Stimulated activated CD8-positive, alpha-beta memory T cell treated with anti-CD3 and anti-CD28 coated beads, Interleukin-12 subunit alpha, Interleukin-12 subunit beta, amount 100 ng/mL, for 1 hour (primary cell): ENCODE measurements at regions not wholly inside any gene's neighbourhood (a gene's known extent, or its start where the extent isn't known, plus 50 kb on each side); places are given as distances from the start of the nearest gene placed in this dataset.
A peak's percentile ranks its signal among the peaks of the same experiment; 100 is the strongest.

Experiments
- DNase-seq: peaks from one replicate; pipeline ENCODE4 v3.0.0-alpha.2; 2020; ENCODE audit warnings: low read depth

DNA sequence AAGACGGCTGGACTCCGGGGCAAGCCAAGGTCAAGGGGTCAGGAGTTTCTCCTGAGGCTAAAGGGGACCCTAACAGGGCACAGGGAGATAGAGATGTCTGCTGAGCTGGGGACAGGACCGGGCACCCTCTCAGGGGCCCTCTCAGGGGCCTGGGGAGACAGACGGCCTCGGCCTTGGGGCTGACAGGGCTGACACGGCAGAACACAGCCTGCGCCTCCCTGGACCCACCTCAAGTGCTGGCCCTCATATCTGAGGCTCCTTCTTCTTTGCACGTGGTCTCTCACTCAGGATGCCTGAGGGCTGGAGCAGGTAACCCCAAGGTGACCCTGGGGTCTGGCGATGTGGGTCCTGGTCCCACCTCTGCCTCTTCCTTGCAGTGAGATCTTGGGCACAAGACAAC is 186.9 kb upstream of the TNRC6C start:
- no peak for DNase-seq

DNA sequence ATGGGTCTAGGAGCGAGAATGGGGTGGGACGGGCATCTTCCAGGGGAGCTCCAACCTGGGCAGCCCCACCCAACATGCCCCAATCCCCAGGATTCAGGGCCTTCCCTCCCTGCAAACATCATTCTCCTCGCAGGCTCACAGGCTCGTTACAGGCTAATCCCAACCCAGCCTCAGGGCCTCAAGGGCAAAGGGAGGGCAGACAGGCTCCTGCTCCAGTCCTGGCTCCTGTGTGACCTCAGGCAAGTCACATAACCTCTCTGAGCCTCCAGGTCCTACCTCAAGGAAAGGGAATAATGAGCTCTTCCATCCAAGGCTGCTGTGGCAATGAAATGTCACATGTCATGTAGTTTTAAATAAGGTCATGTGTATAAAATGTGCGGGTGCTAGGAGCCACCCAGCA is 186.5 kb upstream of the TNRC6C start:
- DNase-seq, result no peak

- peak; percentile 36 for DNase-seq
These were observed 186.0 kb upstream of the TNRC6C start for GRCh38 chr17:77772461-77772897.

GRCh38 chr17:77772899-77773358 is 185.6 kb upstream of the TNRC6C start:
- no peak for DNase-seq

GRCh38 chr17:77774182-77774581 is 184.3 kb upstream of the TNRC6C start:
- DNase-seq, result no peak

- no peak for DNase-seq
These were observed 179.6 kb upstream of the TNRC6C start for GRCh38 chr17:77778636-77779489.

DNA sequence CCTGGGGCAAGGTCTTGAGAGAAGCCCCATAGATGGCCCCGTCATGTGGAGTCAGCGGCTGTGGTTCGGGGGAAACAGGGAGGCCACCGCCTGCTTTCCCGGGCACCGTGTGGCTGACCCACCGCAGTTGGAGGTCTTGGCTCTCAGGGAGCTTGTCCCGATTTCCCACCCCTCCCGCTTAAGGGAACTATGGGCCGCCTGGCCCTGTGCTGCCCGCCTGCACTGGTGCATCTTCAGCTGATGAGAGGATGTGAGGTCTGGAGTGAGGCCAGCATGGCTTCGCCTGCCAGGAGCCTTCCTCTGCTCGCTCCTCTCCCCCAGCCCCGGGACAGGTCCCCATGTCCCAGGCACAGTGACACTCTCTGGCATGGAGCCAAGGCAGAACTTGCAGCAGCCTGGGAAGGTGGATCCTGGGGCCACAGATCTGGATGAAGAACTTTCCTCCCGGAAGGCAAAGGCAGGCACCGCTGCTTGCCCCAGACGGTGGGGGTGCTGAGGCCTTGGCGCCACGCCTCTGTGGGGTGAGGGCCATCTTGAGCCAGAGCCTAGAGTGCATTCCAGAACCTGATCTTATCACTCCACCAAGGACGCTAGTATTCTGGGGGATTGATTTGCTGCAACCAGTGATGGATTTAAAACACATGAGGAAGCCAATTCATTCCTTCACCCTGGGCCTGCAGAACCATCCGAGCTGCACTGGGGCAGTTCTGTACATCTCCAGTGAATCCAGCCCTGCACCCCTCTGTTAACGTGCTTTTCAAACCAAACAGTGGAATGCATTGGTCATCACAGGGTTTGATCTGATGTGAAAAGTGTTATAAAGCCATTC is 178.6 kb upstream of the TNRC6C start:
- no peak for DNase-seq

DNA sequence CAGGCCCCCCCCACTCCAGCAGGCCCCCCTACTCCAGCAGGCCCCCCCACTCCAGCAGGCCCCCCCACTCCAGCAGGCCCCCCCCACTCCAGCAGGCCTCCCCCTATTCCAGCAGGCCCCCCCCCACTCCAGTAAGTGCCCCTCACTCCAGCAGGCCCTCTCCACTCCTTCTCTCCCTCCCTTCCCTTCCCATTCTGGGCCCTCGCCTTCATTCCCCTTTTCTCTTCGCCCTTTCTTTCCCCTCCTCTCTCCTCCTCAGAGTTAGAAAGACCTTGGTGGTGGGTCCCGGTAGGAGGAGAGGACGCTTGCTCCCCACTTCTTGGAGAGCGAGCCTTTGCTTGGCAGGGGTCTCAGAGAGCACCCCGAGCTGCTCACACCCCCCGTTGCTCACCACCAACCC is 177.0 kb upstream of the TNRC6C start:
- DNase-seq, result no peak

DNA sequence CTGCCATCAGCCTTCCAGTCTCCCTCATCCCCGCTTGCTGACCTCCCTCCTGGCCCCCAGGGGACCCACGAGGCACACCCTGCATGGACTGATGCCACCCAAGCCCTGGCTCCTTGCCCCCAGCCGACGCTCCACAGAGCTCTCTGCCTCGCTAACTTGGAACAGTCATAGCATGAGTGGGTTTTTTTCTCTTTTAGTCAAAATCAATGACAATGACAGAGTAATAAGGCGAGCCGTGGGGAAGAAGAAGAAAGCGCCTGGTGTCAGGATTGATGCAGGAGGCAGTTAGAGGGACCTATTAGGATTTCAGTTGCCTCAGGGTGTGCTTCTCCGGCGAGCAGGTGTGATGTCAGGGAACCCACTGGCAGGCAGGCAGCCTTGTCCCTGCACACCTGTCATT is 176.3 kb upstream of the TNRC6C start:
- DNase-seq, result no peak

GRCh38 chr17:77782611-77783010 is 175.9 kb upstream of the TNRC6C start:
- no peak for DNase-seq

DNA sequence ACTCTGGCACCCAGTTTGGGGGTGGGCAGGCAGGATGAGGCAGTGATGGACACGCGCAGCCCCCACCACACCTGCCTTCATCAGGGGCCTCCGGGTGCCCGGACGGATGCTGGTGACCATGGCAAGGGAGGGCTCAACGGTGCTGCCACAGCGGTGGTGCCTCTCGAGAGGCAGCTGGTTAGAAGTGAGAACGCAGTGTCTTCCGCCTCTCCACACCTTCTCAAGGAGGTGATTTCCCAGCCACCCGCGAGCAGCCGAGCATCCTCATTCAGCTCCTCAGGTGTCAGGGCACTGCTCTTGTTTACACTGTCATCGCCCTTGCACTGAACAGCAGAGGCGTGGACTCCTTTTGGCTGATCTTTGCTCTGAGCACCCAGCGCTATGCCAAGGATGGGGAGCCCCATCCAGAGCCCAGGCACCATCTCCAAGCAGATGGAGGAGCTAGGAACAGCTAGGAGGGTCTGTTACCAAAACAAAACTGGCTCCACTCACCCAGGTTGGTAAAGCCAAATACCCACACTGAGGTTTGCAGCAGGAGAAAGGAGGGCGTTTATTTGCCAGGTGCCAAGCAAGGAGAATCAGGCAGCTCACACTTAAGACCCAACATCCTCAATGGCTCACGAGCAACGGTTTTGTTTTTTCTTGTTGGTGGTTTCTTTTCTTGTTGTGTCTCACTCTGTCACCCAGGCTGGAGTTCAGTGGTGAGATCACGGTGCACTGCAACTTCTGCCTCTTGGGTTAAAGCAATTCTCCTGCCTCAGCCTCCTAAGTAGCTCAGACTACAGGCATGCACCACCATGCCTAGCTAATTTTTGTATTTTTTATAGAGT is 174.3 kb upstream of the TNRC6C start:
- DNase-seq, result peak; percentile 47

GRCh38 chr17:77785312-77785905 is 173.1 kb upstream of the TNRC6C start:
- no peak for DNase-seq

DNA sequence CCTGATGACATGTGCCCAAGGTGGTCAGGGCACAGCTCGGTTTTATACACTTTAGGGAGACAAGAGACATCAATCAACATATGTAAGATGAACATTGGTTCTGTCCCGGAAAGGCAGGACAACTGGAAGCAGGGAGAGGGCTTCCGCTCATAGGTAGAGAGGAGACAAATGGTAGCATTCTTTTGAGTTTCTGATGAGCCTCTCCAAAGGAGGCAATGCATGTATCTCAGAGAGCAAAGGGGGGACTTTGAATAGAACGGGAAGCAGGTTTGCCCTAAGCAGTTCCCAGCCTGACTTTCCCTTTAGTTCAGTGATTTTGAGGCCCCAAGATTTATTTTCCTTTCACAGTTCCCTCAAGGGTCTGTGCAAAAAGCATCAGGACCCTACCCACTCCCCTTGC is 172.4 kb upstream of the TNRC6C start:
- no peak for DNase-seq

DNA sequence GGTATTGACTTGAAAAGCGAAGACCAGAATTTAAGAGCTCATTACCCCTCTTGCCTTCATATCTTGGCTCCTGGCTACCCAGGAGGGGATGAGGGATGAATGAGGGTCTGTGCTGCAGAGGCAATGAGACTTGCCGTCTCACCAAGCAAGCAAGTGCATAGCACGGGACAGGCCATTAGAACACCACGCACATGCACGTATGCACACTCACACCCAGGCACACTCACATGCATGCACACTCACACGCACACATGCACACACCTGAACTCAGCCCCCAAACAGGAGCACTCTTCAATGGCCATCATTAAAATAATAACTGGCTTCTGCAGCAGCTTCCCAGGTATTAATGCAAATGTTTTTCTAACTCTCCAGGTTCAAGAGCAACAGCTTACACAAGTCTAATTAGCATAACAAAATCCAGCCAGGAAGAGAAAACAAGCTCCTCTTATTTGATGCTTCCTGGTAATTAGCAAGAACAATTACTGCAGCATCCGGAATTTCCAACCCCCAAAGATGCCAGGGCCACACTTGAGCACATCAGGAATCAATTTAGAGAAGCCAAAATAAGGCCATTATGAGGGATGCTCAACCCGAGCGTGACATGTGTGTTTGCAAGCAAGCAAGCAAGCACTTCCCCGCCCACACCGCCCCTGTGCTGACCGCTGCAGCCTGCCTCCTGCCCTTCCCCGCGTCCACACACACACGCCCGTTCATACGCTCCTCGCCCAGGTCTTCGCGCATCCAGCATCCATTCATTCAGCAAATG is 171.6 kb upstream of the TNRC6C start:
- no peak for DNase-seq

DNA sequence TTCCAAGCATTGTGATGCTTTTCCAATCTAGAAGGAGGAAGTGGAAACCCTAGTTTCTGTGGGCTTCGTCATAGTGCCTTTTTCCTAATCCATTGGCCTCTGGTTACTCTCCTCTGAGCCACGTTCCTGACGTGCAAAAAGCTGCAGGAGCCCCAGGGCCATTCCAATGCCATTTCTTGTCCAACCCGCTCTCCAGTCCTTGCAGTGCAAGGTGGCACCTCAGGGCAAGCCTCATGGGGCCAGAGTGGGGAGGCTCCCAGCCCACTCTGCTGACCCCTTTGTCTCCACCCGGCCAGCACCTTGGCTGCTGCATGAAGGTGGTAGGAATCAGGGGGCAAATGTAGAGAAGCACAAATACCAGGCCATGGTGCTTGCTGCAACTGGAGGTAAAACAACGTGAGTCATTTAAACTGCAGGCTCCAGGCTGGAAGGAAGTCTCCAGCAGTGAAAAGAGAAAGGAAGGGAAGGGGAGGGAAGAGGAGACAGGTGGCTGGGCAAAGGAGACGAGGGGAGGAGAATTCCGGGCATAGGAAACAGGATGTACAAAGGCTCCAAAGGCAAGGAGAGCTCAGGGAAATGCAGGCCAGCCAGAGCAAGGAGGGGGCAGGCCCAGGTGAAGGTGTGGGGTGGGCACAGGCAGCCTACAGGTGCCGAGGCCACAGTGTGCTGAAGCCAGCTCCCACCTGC is 168.2 kb upstream of the TNRC6C start:
- DNase-seq, result no peak

DNA sequence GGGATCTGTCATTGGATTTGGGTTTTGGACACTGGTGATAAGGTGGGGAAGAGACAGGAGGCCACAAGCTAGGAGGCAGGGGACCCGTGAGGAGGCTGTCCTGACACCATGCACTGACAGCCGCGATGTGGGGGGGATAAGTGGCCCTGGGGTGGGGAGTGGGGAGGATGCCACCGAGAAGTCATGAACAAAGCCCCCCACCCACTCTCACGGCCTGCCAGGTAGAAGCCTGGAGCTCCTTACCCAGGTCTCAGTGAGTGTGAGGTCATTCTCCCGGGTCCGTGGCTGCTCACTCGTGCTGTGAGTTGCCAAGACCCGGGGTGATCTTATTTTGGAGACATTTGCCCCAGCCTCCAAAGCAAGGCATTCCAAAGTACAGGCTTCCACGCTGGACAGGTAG is 165.9 kb upstream of the TNRC6C start:
- no peak for DNase-seq

DNA sequence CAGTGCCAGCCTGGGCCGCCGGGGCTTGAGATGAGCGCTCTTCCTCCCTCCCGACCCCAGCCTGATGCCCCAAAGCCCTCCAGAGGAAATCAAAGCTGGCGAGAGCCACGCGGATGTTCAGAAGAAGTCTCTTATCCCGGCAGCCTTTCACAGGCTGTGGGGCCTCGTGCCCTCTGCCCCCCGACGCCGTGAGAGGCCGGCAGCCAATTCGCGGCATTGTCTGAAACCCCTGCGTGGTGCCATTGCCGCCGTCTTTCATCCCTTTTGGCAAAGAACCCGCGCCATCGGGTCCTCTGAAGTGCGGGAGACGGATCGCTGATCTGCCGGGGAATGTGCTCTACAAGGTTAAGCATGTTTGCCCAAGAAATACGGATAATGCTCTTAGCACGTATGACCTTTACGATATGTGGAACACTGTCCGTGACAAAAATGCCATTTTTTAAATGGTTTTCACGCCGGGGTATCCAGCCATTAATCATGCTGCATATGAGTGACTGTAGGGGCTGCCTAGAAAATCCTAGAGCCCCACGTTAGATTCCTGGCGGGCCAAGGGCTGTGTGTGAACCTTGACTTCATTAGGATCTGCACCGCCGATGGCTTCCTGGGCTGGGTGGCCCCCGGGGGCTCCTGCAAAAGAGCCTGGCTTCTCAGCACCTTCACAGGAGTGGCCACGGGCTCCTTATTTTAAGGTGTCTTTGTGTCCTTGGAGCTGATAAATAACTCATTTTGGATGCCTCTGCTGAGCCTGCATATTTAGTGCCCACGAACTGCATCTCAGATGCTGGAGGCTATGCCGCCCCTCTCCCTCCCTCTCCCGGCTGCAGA is 165.1 kb upstream of the TNRC6C start:
- DNase-seq, result no peak

GRCh38 chr17:77793971-77794235 is 164.6 kb upstream of the TNRC6C start:
- no peak for DNase-seq

DNA sequence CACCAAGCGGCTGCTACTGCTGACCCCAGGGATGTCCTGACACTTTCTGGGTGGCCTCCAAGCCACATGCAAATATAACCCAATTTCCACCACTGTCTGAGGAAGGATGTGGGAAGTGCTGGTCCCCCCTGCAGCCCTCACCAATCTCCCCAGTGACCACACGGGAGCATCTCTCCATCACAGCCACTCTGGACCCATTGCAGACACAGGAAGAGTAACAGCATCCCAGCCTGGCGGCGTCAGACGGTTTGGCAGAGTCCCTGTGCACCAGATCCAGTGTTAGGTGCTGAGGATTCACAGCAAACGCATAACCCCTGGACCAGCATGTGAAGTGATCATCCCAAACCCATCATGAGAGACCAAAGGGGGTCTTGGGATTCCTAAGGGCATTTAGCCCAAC is 163.7 kb upstream of the TNRC6C start:
- no peak for DNase-seq

DNA sequence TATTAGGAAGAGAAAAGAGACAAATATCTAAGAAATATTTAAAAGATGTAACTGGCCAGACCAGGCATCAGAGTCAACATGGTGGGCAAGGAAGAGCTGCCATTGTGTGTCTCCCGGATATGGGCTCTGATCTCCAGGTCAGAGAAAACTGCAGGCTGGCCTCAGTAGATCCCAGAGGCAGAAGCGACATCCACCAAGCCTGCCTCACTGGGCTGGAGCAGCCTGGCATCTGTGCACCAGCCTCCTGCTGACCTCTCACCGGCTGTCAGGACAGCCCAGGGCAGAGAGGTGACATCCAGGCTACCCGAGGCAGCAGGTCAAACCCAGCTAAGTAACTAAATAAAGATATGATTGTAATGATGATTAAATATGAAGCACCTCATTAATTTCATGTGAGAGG is 162.8 kb upstream of the TNRC6C start:
- DNase-seq, result no peak
